ENCODE measurements at regions not wholly inside any gene's neighbourhood (a gene's known extent, or its start where the extent isn't known, plus 50 kb on each side); places are given as distances from the start of the nearest gene placed in this dataset.

- no peak overlapping the region for H3K9ac ChIP-seq (ENCODE audit: low read depth, low read length)
- dilution Hi-C loops (cut with HindIII; ENCODE audit: low sequenced_read_pairs, unreplicated experiment) (no loop called here), intact Hi-C loops (cut with micrococcal nuclease) (no loop called here), in situ Hi-C loops (cut with MboI; ENCODE audit: low sequenced_read_pairs) (no loop called here)
- ChIA-PET POLR2A (ENCODE audit: unreplicated experiment) (no interaction called here), CTCF (no interaction called here)
- H4K8ac ChIP-seq (ENCODE audit: low read depth in 2 of 2, low read length in 2 of 2): no peak overlapping the region
- H3K79me1 ChIP-seq (ENCODE audit: low read depth in 1 of 2, low read length in 2 of 2): no peaks in the 10 kb centered on the region
- H3K27ac ChIP-seq (ENCODE audit: insufficient read depth, low read length): no peak overlapping the region
- H2AK9ac ChIP-seq (replicated peaks; ENCODE audit: low read depth, low read length, poor library complexity): no peak overlapping the region
- H3K18ac ChIP-seq (ENCODE audit: low read depth, low read length): no peak overlapping the region
- H3K4me1 ChIP-seq (ENCODE audit: control insufficient read depth, insufficient read depth, low read length): no peaks in the 10 kb centered on the region
- no peak overlapping the region for H3K23ac ChIP-seq (ENCODE audit: low read depth, low read length)
- no peaks in the 10 kb centered on the region for H4K20me1 ChIP-seq (ENCODE audit: insufficient read depth, low read length)
- ATAC-seq (ENCODE audit: low read depth) (no peak), DNase-seq (no peak)
- H3K4me3 ChIP-seq (ENCODE audit: insufficient read depth, low read depth, low read length): no peak overlapping the region
- no peak overlapping the region for H4K91ac ChIP-seq (ENCODE audit: insufficient read depth, low read depth, low read length)
- peaks cover 2% of the 10 kb centered on the region for H3K27me3 ChIP-seq (ENCODE audit: control insufficient read depth, insufficient read depth, low read length)
- no peak overlapping the region for H3K4ac ChIP-seq (ENCODE audit: low read depth, low read length)
- H3K9me3 ChIP-seq (ENCODE audit: control insufficient read depth, insufficient read depth, low read length): no peaks in the 10 kb centered on the region
- H3K14ac ChIP-seq (replicated peaks; ENCODE audit: low read depth, low read length): no peak overlapping the region
- no peak overlapping the region for H4K5ac ChIP-seq (ENCODE audit: low read depth, low read length)
- no TSS peak for BruUV-seq (replicated peaks)
- no peak overlapping the region for H2AK5ac ChIP-seq (ENCODE audit: low read depth, low read length)
- no peak overlapping the region for H3K4me2 ChIP-seq (ENCODE audit: low read depth, low read length)
- no peak overlapping the region for H2BK5ac ChIP-seq (ENCODE audit: low read depth, low read length, poor library complexity, severe bottlenecking)
- no peaks in the 10 kb centered on the region for H3K9me1 ChIP-seq (ENCODE audit: insufficient read depth, low read length)
- no peak overlapping the region for H3K56ac ChIP-seq (ENCODE audit: extremely low read depth, insufficient read depth, low read length)
- no peak overlapping the region for H2BK20ac ChIP-seq (ENCODE audit: low read depth, low read length)
- H3K36me3 ChIP-seq (ENCODE audit: control insufficient read depth, insufficient read depth, low read length): no peaks in the 10 kb centered on the region
- no peak overlapping the region for H2BK120ac ChIP-seq (ENCODE audit: low read depth, low read length)
- TF ChIP-seq NFE2L2 (IDR thresholded peaks at IDR 0.05; ENCODE audit: low read depth, low read length): no peak
- no peak for TF ChIP-seq POLR2A (IDR thresholded peaks at IDR 0.05; ENCODE audit: low read depth, low read length)
- no CpG with 5 or more reads among the region's 3 CpGs for WGBS, 2 experiments (ENCODE audit: extremely low coverage in 2 of 2, insufficient read length in 1 of 2)
- no peak overlapping the region for H2BK15ac ChIP-seq (ENCODE audit: low read depth, low read length)
- H2AFZ ChIP-seq (replicated peaks; ENCODE audit: low read length, poor library complexity): no peak overlapping the region
Observed at GRCh38 chrX:46263494-46263893, 281.7 kb downstream of the ZNF674 start.

Measured in IMR-90 (cell line).